ENCODE measurements at regions not wholly inside any gene's neighbourhood (a gene's known extent, or its start where the extent isn't known, plus 50 kb on each side); places are given as distances from the start of the nearest gene placed in this dataset.

GRCh38 chr20:17795003-17795402 lies 95.2 kb downstream of the BANF2 start:
- peaks cover 3% of the 10 kb centered on the region for H3K9me3 Mint-ChIP-seq (ENCODE audit: low read depth)
- DNase-seq (ENCODE audit: low spot score, unreplicated experiment): no peak
- H3K4me3 Mint-ChIP-seq (ENCODE audit: low read depth): no peak overlapping the region
- no peaks in the 10 kb centered on the region for H3K36me3 Mint-ChIP-seq (ENCODE audit: insufficient read depth)
- peaks cover 13% of the 10 kb centered on the region for H3K27me3 Mint-ChIP-seq
- no peak for TF ChIP-seq CTCF (IDR thresholded peaks at IDR 0.05; ENCODE audit: unreplicated experiment)
- H3K4me1 Mint-ChIP-seq (ENCODE audit: low read depth): no peaks in the 10 kb centered on the region
- no peak overlapping the region for H3K27ac Mint-ChIP-seq

GRCh38 chr20:17794400-17794799 lies 94.6 kb downstream of the BANF2 start:
- Mint-ChIP-seq H3K4me3 (ENCODE audit: low read depth) (no peak overlapping the region), H3K9me3 (ENCODE audit: low read depth) (no peaks in the 10 kb centered on the region), H3K27ac (no peak overlapping the region), H3K36me3 (ENCODE audit: insufficient read depth) (no peaks in the 10 kb centered on the region), H3K27me3 (peaks cover 14% of the 10 kb centered on the region), H3K4me1 (ENCODE audit: low read depth) (no peaks in the 10 kb centered on the region)
- TF ChIP-seq CTCF (IDR thresholded peaks at IDR 0.05; ENCODE audit: unreplicated experiment): no peak
- DNase-seq (ENCODE audit: low spot score, unreplicated experiment): no peak

- no peaks in the 10 kb centered on the region for H3K4me1 Mint-ChIP-seq (ENCODE audit: low read depth)
- H3K9me3 Mint-ChIP-seq (ENCODE audit: low read depth): no peaks in the 10 kb centered on the region
- DNase-seq (ENCODE audit: low spot score, unreplicated experiment): no peak
- no peak overlapping the region for H3K27ac Mint-ChIP-seq
- no peak for TF ChIP-seq CTCF (IDR thresholded peaks at IDR 0.05; ENCODE audit: unreplicated experiment)
- H3K36me3 Mint-ChIP-seq (ENCODE audit: insufficient read depth): no peaks in the 10 kb centered on the region
- peaks cover 14% of the 10 kb centered on the region for H3K27me3 Mint-ChIP-seq
- no peak overlapping the region for H3K4me3 Mint-ChIP-seq (ENCODE audit: low read depth)
Observed at GRCh38 chr20:17793986-17794385, 94.2 kb downstream of the BANF2 start.

GRCh38 chr20:17790296-17790695 lies 90.5 kb downstream of the BANF2 start:
- H3K27ac Mint-ChIP-seq: no peak overlapping the region
- TF ChIP-seq CTCF (IDR thresholded peaks at IDR 0.05; ENCODE audit: unreplicated experiment): no peak
- no peak for DNase-seq (ENCODE audit: low spot score, unreplicated experiment)
- H3K36me3 Mint-ChIP-seq (ENCODE audit: insufficient read depth): no peaks in the 10 kb centered on the region
- H3K9me3 Mint-ChIP-seq (ENCODE audit: low read depth): no peaks in the 10 kb centered on the region
- H3K4me3 Mint-ChIP-seq (ENCODE audit: low read depth): no peak overlapping the region
- H3K27me3 Mint-ChIP-seq: peaks cover 10% of the 10 kb centered on the region
- no peaks in the 10 kb centered on the region for H3K4me1 Mint-ChIP-seq (ENCODE audit: low read depth)

- DNase-seq (ENCODE audit: low spot score, unreplicated experiment): no peak
- no peaks in the 10 kb centered on the region for H3K4me1 Mint-ChIP-seq (ENCODE audit: low read depth)
- no peaks in the 10 kb centered on the region for H3K36me3 Mint-ChIP-seq (ENCODE audit: insufficient read depth)
- H3K27ac Mint-ChIP-seq: no peak overlapping the region
- H3K27me3 Mint-ChIP-seq: peaks cover 14% of the 10 kb centered on the region
- no peaks in the 10 kb centered on the region for H3K9me3 Mint-ChIP-seq (ENCODE audit: low read depth)
- no peak for TF ChIP-seq CTCF (IDR thresholded peaks at IDR 0.05; ENCODE audit: unreplicated experiment)
- H3K4me3 Mint-ChIP-seq (ENCODE audit: low read depth): no peak overlapping the region
Observed at GRCh38 chr20:17787816-17788215, 88.0 kb downstream of the BANF2 start.
